Fibroblast of the conjunctiva (primary cell): ENCODE measurements at regions not wholly inside any gene's neighbourhood (a gene's known extent, or its start where the extent isn't known, plus 50 kb on each side); places are given as distances from the start of the nearest gene placed in this dataset.

ENCODE experiments used
- DNase-seq: peaks from one replicate; pipeline ENCODE4 v3.0.0-alpha.2; 2010; ENCODE audit warnings: low read depth

GRCh38 chr2:216911886-216912285 lies 52.0 kb upstream of the TNP1 start:
- DNase-seq = peak; percentile 9

- no peak for DNase-seq
These were observed 51.1 kb upstream of the TNP1 start for GRCh38 chr2:216911008-216911407.

GRCh38 chr2:216909541-216910210 lies 49.8 kb upstream of the TNP1 start:
- DNase-seq = no peak
